ENCODE measurements at regions not wholly inside any gene's neighbourhood (a gene's known extent, or its start where the extent isn't known, plus 50 kb on each side); places are given as distances from the start of the nearest gene placed in this dataset.

GRCh38 chr19:30609656-30610270, 237.6 kb downstream of the ZNF536 start:
- H3K4me3 ChIP-seq (replicated peaks; ENCODE audit: insufficient read depth, low read length): no peak overlapping the region
- TF ChIP-seq, protein P1, sequence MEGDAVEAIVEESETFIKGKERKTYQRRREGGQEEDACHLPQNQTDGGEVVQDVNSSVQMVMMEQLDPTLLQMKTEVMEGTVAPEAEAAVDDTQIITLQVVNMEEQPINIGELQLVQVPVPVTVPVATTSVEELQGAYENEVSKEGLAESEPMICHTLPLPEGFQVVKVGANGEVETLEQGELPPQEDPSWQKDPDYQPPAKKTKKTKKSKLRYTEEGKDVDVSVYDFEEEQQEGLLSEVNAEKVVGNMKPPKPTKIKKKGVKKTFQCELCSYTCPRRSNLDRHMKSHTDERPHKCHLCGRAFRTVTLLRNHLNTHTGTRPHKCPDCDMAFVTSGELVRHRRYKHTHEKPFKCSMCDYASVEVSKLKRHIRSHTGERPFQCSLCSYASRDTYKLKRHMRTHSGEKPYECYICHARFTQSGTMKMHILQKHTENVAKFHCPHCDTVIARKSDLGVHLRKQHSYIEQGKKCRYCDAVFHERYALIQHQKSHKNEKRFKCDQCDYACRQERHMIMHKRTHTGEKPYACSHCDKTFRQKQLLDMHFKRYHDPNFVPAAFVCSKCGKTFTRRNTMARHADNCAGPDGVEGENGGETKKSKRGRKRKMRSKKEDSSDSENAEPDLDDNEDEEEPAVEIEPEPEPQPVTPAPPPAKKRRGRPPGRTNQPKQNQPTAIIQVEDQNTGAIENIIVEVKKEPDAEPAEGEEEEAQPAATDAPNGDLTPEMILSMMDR (IDR thresholded peaks at IDR 0.05; ENCODE audit: insufficient read depth, low read length): no peak
- TF ChIP-seq SPI1 (IDR thresholded peaks at IDR 0.05; ENCODE audit: borderline replicate concordance, low read depth) (no peak), GABPA (IDR thresholded peaks at IDR 0.05; ENCODE audit: low read depth) (no peak), POLR2AphosphoS5 (IDR thresholded peaks at IDR 0.05; ENCODE audit: low read depth) (no peak)
- TF ChIP-seq, protein P2, sequence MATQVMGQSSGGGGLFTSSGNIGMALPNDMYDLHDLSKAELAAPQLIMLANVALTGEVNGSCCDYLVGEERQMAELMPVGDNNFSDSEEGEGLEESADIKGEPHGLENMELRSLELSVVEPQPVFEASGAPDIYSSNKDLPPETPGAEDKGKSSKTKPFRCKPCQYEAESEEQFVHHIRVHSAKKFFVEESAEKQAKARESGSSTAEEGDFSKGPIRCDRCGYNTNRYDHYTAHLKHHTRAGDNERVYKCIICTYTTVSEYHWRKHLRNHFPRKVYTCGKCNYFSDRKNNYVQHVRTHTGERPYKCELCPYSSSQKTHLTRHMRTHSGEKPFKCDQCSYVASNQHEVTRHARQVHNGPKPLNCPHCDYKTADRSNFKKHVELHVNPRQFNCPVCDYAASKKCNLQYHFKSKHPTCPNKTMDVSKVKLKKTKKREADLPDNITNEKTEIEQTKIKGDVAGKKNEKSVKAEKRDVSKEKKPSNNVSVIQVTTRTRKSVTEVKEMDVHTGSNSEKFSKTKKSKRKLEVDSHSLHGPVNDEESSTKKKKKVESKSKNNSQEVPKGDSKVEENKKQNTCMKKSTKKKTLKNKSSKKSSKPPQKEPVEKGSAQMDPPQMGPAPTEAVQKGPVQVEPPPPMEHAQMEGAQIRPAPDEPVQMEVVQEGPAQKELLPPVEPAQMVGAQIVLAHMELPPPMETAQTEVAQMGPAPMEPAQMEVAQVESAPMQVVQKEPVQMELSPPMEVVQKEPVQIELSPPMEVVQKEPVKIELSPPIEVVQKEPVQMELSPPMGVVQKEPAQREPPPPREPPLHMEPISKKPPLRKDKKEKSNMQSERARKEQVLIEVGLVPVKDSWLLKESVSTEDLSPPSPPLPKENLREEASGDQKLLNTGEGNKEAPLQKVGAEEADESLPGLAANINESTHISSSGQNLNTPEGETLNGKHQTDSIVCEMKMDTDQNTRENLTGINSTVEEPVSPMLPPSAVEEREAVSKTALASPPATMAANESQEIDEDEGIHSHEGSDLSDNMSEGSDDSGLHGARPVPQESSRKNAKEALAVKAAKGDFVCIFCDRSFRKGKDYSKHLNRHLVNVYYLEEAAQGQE (IDR thresholded peaks at IDR 0.05; ENCODE audit: insufficient replicate concordance, low read depth): no peak
- DNase-seq (ENCODE audit: low read depth in 1 of 2, low spot score in 1 of 2): no peak

DNA sequence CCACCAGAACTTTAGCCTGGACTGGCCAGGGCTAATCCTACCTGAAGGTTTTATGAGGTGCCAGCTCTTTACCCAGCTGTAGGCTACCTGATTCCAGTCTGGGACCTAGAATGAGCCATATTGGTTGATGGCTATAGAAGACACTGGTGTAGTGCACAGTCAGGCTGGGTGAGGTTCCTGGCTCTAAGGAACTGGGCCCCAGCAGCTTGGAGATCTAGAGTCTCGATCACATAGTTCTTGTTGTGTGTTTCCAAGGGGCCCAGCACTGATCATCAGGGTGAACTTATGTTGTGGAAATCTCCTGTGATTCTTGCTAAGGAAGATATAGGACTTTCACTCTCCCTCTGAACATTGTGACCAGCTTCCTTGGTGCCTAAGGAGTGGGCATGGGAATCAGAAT, 236.3 kb downstream of the ZNF536 start:
- TF ChIP-seq, protein P2 (IDR thresholded peaks at IDR 0.05; ENCODE audit: insufficient replicate concordance, low read depth): no peak
- TF ChIP-seq, protein P1 (IDR thresholded peaks at IDR 0.05; ENCODE audit: insufficient read depth, low read length): no peak
- no peak for DNase-seq (ENCODE audit: low read depth in 1 of 2, low spot score in 1 of 2)
- Histone ChIP-seq H3K27ac (replicated peaks) (no peak overlapping the region), H3K4me3 (replicated peaks; ENCODE audit: insufficient read depth, low read length) (no peak overlapping the region), H3K27me3 (ENCODE audit: insufficient read depth, poor library complexity, severe bottlenecking) (no peaks in the 10 kb centered on the region)

More at GRCh38 chr19:30609656-30610270, 237.6 kb downstream of the ZNF536 start:
- H3K27ac ChIP-seq (replicated peaks): no peak overlapping the region
- H3K27me3 ChIP-seq (ENCODE audit: insufficient read depth, poor library complexity, severe bottlenecking): no peaks in the 10 kb centered on the region
